Umbilical cord (tissue), 1 donor: ENCODE measurements at regions not wholly inside any gene's neighbourhood (a gene's known extent, or its start where the extent isn't known, plus 50 kb on each side); places are given as distances from the start of the nearest gene placed in this dataset.
"Not testable (repeated sequence)": the region's sequence is repeated elsewhere in the genome, so short reads cannot be mapped to it uniquely, and the experiment has no call there.

Experiments
- DNase-seq: peaks from one replicate; pipeline ENCODE4 v3.0.0-alpha.2; 2015; ENCODE audit warnings: low spot score

- no peak for DNase-seq
Measured at GRCh38 chr9:107588393-107588792, 98.8 kb upstream of the KLF4 start.

GRCh38 chr9:107587191-107587963 is 97.8 kb upstream of the KLF4 start:
- peak; percentile 43 for DNase-seq

GRCh38 chr9:107586493-107586892 is 96.9 kb upstream of the KLF4 start:
- DNase-seq: no peak

- DNase-seq: no peak
Measured at GRCh38 chr9:107585465-107585864, 95.9 kb upstream of the KLF4 start.

GRCh38 chr9:107584944-107585343 is 95.4 kb upstream of the KLF4 start:
- DNase-seq: no peak

- no peak for DNase-seq
Measured at GRCh38 chr9:107584186-107584585, 94.6 kb upstream of the KLF4 start.

GRCh38 chr9:107577140-107577776 is 87.7 kb upstream of the KLF4 start:
- no peak for DNase-seq

GRCh38 chr9:107571148-107571547 is 81.6 kb upstream of the KLF4 start:
- no peak for DNase-seq

- DNase-seq: no peak
Measured at GRCh38 chr9:107569174-107569573, 79.6 kb upstream of the KLF4 start.

- not testable (repeated sequence) for DNase-seq
Measured at GRCh38 chr9:107568406-107568805, 78.8 kb upstream of the KLF4 start.

GRCh38 chr9:107567462-107567861 is 77.9 kb upstream of the KLF4 start:
- DNase-seq: no peak

GRCh38 chr9:107566611-107567061 is 77.1 kb upstream of the KLF4 start:
- peak; percentile 36 for DNase-seq

- peak; percentile 37 for DNase-seq
Measured at GRCh38 chr9:107562798-107563197, 73.2 kb upstream of the KLF4 start.

GRCh38 chr9:107559494-107560086 is 70.0 kb upstream of the KLF4 start:
- no peak for DNase-seq

- DNase-seq: peak; percentile 62
Measured at GRCh38 chr9:107557236-107557990, 67.8 kb upstream of the KLF4 start.

GRCh38 chr9:107554636-107555035 is 65.1 kb upstream of the KLF4 start:
- no peak for DNase-seq

- peak; percentile 73 for DNase-seq
Measured at GRCh38 chr9:107548298-107549142, 59.0 kb upstream of the KLF4 start.

GRCh38 chr9:107547772-107548297 is 58.3 kb upstream of the KLF4 start:
- DNase-seq: no peak

GRCh38 chr9:107547303-107547702 is 57.7 kb upstream of the KLF4 start:
- no peak for DNase-seq

GRCh38 chr9:107546859-107547258 is 57.3 kb upstream of the KLF4 start:
- DNase-seq: no peak

- DNase-seq: no peak
Measured at GRCh38 chr9:107545036-107545435, 55.5 kb upstream of the KLF4 start.
